Muscle of back (tissue), 3 donors: ENCODE measurements at regions not wholly inside any gene's neighbourhood (a gene's known extent, or its start where the extent isn't known, plus 50 kb on each side); places are given as distances from the start of the nearest gene placed in this dataset.
"Not testable (repeated sequence)": the region's sequence is repeated elsewhere in the genome, so short reads cannot be mapped to it uniquely, and the experiment has no call there.

ENCODE experiments used
- DNase-seq, 3 donors: peaks; one replicate each; pipeline versions ENCODE4 v3.0.0 to v3.0.0-alpha.2; 2013

DNA sequence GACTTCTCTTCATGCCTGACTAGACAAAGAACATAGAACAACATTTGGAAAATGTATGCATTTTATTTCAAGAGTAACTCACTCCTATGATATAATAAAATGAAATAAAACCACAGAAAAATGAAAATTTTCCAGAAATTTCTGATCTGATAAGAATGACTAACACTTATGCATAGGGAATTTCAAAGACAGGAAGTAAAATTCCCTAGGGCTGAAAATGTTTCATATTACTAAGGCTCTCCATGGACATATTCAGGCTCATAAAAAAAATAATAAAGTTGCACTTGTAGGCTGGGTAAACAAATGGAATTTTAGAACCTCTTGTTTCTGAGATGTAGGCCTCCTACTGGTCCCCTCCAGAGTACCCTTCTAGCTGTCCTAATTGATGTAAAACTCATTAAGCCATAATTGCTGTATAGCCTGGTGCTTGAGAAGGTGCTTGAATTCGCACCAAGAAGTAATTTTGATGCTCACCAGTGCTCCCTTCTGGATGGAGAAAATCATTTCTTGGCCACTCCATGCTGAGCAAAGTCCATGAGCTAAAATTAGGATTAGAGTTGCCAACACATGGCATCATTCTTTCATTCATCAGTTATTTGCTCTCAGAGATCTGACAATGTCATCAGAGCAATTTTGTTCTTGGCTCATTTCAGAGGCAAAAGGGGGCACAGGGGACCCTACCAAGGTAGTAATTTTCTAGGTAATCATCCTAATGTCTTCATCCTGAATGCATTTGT is 641.0 kb upstream of the CAMK1G start:
- DNase-seq: no peak

GRCh38 chr1:208943291-208943690 is 640.2 kb upstream of the CAMK1G start:
- no peak for DNase-seq

- DNase-seq: no peak
Measured at GRCh38 chr1:208944981-208945451, 638.5 kb upstream of the CAMK1G start.

GRCh38 chr1:208950206-208950605 is 633.3 kb upstream of the CAMK1G start:
- DNase-seq: no peak

DNA sequence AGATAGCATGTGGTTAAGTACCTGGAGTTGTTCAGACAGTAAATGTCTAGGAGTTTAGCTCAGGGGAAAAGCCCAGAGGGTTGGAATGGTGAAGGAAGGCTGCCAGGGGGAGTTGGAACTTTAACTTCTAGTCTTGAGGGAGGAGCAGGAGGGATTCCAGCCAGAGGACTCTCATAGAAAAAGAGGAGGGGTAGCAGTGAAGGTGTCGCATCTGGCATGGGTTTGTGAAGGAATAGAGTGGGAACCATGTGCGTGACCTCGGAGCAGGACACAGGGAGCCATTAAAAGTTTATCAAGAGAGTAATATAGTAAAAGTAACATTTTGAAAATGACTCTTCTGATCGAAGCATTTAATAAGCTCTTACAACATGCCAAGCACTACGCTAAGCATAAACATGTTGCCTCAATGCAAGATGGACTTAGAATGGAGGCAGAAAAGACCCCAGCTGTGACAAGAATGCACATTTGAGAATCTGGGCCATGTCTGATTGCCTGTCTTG is 632.4 kb upstream of the CAMK1G start:
- no peak for DNase-seq

- no peak for DNase-seq
Measured at GRCh38 chr1:208951908-208952307, 631.6 kb upstream of the CAMK1G start.

DNA sequence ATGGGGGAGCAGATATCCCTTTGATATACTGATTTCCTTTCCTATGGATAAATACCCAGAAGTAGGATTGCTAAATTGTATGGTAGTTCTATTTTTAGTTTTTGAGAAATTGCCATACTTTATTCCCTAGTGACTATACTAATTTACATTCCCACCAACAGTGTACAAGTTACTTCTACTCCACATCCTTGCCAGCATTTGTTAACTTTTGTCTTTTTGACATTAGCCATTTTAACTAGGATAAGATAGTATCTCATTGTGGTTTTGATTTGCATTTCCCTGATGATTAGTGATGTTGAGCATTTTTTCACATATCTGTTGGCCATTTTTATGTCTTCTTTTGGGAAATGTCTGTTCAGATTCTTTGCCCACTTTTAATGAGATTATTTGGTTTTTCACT is 620.6 kb upstream of the CAMK1G start:
- DNase-seq: no peak

DNA sequence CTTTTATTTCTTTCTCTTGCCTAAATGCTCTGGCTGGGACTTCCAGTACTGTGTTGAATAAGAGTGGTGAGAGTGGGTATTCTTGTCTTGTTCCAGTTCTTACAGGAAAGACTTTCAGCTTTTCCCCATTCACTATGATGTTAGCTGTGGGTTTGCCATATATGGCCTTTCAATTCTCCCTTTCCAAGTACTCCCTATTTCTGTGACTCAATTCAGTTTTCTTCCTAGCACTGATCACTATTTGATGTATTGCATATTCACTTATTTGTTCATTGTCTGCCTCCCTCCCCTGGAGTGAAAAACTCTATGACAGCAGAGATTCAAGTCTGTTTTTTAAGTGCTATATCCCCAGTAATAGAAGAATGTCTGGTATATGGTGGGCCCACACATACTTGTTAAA is 618.2 kb upstream of the CAMK1G start:
- no peak for DNase-seq

DNA sequence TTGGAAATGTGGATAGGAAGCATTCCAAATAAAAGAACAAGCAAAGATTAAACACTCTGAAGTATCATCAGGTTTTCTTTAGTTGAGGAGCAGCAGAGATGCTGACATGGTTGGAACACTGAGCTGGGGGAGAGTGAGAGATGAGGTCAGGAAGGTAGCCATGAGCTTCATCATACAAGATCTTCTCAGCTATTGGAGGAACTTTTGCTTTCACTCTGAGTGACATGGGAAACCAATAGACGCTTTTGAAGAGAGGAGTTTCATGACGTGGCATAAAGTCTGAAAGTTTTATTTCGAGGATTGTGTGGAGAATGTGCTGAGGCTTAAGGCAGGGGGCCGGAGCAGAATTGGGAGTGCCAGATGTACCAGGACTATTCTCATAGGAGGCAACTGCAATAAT is 616.2 kb upstream of the CAMK1G start:
- DNase-seq: no peak

DNA sequence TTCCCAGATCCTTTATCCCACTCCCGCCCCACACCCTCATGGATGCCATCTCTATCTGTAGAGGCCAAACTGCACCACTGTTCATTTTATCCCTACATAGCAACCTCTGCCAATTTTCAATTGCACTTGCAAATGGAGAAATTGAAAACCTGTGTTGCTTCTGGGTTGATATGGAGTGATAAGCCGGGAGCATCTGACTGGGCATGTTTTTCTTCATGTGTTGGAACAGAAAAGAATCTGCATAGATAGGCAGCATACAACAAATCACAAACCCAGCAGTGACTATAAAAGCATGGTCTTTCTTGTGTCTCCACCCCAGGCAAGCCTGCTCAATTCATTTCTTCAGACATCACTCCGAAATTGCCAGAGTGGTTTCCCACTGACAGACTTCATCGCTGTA is 608.8 kb upstream of the CAMK1G start:
- no peak for DNase-seq

- no peak for DNase-seq
Measured at GRCh38 chr1:208975456-208975855, 608.1 kb upstream of the CAMK1G start.

GRCh38 chr1:208977012-208977411 is 606.5 kb upstream of the CAMK1G start:
- DNase-seq: no peak

- DNase-seq: no peak
Measured at GRCh38 chr1:208977638-208978256, 605.8 kb upstream of the CAMK1G start.

- DNase-seq: no peak
Measured at GRCh38 chr1:208979776-208980175, 603.7 kb upstream of the CAMK1G start.

- no peak for DNase-seq
Measured at GRCh38 chr1:208980605-208981004, 602.9 kb upstream of the CAMK1G start.

DNA sequence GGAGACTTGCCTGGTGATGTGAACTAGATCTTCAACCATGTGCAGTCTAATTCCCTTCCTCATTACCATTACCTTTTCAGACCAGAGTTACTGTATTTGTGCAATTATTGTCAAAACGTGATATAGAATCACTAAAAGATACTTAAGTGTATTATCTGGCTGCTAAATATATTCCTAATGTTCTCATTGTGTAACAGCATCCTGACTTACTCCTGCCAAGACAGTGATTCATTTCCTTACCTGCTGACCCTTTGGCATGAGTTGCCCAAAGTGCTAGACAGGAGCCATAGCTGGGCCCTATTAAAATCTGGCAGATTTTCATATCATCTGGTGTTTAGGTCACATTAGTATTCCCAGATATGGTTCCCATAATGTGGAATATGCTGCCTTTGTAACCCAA is 598.3 kb upstream of the CAMK1G start:
- DNase-seq: peak in 1 of 3 donors; percentile 6

DNA sequence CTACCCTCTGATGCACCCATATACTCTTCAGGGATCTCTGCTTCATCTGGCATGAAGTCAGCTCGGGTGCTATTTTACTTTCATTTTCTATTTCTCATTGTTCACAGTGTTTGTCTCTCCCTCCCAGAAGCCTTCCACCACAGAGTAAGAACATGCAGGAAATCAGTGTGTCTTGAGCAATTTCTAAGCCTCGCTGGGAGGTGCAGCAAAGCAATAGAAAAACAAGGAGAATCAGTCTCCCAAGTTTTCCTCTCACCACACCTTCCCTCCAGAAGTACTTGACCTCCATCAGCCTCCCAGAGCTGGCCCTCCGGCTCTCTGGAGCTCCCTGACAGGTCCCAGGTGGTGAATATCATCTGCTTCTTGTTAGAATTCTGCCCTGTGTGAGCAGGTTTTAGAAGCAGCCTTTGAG is 594.7 kb upstream of the CAMK1G start:
- DNase-seq: peak; percentile 18 to 56 (median 28)

DNA sequence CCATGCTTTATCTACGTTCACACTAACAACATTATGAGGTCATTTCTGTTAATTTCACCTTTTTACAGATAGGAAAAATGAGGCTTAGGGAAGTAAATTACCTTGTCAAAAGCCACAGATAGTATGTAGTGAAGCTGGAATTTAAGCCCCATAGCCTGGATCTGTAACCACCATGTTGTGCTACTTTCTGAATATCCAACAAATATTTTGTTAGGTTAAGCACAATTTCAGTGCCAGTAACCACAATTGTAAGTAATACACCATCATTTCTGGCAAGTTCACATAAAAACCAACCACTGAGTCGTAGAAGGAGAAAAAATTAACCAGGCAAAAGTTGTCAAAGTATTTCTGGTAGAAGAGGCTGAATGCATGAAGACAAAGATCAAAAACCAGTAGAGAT is 593.1 kb upstream of the CAMK1G start:
- DNase-seq: no peak

DNA sequence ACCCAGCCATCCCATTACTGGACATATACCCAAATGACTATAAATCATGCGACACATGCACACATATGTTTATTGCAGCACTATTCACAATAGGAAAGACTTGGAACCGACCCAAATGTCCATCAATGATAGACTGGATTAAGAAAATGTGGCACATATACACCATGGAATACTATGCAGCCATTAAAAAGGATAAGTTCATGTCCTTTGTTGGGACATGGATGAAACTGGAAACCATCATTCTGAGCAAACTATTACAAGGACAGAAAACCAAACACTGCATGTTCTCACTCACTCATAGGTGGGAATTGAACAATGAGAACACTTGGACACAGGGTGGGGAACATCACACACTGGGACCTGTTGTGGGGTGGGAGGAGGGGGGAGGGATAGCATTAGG is 586.5 kb upstream of the CAMK1G start:
- DNase-seq: not testable (repeated sequence)

GRCh38 chr1:208997726-208998312 is 585.7 kb upstream of the CAMK1G start:
- DNase-seq: peak in 1 of 3 donors; percentile 11

DNA sequence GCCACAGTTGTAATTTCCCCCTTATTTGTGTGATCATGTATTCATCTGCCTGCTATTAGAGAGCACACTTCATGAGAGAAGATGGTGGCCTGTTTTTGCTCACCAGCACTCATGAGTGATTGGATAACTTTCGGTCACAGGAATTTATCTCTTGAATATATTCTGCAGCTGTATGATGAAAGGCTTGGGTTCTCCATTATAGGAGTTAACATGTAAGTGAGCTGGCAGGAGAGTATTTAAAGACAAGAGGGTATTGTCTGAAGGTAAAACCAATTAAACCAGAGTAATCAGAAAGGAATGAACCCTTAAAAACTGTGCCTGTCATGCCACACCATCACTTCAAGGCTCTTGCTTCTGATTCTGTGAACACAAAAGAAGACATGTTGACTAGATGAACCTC is 574.9 kb upstream of the CAMK1G start:
- no peak for DNase-seq

- DNase-seq: no peak
Measured at GRCh38 chr1:209010475-209011230, 572.9 kb upstream of the CAMK1G start.
